ENCODE measurements at regions not wholly inside any gene's neighbourhood (a gene's known extent, or its start where the extent isn't known, plus 50 kb on each side); places are given as distances from the start of the nearest gene placed in this dataset.

DNA sequence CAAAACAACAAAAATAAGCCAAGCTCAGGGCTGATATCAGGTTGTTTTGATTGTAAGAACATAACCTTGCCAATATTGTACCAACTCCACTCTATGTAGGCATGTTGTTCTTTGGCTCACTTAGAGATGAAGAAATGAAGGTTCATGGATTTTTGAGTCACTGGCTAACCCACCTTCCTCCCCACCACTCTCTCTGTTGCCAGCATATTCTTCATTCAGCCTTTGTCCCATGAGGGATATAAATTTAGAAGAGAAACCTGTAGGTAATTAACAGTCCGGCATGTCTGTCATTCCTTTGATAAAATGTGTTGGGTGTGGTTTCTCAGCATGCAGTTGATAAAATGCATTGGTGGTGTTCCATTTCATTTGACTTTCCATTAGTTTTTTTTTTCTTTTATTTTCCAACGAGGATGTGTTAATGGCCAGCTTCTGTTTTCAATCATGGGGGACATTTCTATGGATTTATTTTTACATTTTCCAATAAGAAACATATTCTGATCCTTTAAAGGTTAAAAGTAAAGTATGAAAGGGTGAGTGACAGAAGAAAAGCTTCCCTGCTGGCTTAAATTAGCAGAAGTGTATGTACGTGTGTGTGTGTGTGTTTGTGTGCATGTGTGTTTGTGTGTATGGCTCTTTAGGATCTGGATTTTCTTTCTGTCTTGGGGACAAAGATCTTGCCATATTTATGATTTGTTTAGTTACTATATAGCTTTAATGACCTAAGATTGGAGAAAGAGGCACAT, 166.2 kb upstream of the KCNJ16 start:
- DNase-seq, result no peak

DNA sequence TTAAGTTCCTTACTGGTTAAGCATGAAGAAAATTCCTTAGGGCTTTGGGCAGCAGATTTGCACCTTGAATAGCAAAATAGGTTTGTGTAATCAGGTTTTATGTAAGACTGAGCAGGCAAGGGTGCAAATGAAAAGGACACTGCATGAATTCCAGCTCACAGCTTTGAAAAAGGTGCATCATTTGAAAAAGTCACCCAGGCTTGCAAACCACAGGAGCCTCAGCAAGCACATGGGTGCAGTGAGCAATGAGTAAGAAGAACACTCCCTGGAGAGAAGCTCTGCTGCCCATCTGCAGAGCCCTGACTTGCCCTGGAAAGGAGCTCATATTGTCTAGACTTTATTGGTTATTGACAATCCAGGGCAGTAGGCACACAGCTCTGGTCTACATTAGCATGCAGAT, 165.6 kb upstream of the KCNJ16 start:
- peak; percentile 63 for DNase-seq

DNA sequence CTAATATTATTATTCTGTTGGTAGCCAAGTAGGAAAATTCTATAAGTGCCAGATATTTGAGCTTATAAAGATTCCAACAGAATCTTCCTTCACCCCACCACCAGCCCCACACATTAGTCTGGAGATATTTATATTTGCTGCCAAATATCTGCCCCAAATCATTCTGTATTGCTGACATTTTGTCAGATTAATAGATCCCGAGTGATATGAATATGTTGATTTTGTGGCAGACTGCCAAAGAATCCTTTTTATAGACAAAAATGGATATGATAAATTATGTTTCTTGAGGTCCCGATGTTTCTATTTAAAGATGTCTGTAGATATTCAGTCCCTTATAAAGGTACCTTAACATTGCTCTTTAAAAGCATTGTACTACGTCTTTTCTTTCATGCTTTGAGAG, 162.2 kb upstream of the KCNJ16 start:
- DNase-seq, result no peak

DNA sequence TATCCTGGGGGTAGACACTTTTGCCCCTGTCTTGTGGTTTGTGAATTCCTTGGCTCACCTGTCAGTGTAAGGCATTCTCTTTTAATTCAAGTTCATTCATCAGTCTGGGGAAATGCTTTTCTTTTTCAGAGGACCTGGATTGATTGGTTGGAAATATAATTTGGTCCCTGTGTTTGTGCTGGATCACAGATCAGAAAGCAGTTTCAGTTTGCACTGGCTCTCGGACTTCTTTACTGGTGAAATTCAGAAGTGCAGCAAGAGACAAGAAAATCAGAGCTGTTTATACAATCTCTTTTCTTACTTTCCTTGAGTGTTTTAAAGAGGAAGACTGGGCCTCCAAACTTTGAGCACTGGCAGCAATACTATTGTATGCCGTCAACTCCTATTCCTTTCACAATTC, 161.8 kb upstream of the KCNJ16 start:
- DNase-seq, result no peak

GRCh38 chr17:69913616-69914015, 161.4 kb upstream of the KCNJ16 start:
- DNase-seq, result no peak

DNA sequence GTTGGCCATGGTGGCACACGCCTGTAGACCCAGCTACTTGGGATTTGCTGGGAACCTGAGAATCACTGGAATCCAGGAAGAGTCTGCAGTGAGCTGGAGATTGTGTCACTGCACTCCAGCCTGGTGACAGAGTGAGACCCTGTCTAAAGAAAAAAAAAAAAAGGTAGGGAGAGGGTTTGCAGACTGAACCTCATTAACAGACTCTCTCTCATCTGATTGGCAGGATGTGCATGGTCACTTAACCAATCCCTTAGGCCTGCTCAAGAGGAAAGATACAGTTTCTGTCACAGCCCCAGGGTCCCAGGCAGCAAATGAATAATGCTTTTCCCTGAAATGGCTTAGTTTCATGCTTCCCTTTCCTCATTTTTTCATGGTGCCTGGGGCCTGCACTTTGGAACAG, 160.5 kb upstream of the KCNJ16 start:
- no peak for DNase-seq

DNA sequence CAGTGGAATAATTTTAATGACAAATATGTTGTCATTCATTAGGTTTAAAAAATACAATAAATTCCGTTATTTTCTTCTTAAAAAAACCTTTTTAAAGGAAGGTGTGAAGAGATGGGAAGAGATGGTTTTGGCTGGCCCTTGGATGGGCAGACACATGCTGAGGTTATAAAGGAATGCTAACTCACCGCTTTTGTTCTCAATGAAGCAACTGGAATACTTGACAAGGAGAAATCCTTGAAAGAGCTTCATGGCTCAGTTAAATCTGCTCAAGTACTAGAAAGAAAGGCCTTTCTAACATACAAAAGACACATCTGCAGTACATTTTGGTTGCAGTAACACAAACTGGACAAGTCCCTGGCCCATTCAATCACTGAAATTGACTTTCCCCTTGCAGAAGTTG, 158.3 kb upstream of the KCNJ16 start:
- DNase-seq, result no peak

- DNase-seq, result no peak
Observed at GRCh38 chr17:69918164-69918563, 156.9 kb upstream of the KCNJ16 start.

GRCh38 chr17:69919789-69920188, 155.2 kb upstream of the KCNJ16 start:
- DNase-seq, result no peak

DNA sequence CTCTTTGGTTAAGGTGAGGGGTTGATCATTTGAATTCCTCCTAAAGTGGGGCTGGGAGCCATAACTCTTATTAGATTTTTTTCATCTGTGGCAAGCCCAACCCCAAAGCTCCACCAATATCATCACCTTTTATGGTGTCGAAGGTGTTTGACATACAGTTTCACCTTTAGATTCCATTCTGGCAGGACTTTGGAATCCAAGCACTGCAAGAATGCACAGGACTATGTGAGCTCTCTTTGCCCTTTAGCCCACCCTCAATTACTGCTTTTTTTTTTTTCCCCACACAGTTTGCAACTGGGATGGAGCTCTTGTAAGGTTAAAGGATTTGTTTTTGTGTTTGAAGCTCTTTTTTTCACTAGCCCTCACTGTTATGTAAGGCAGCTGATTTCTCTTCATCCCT, 154.0 kb upstream of the KCNJ16 start:
- no peak for DNase-seq

DNA sequence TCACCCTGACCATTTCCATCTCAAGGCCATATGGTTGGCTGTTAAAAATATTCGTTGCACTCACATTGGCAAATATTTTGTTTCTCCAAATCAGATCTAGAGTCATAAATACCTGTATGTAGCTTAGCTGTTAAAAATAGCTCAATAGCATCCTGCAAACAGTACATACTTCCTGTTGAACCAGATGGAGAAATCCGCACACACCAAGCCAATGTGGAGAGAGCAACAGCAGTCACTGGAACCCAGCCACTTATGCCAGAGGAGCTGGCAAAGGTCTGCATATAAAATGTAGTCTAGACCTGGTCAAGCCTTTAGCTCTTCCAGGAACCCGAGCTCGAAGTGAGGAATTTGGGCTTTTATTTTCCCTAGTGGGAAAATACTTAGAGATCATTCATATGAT, 146.4 kb upstream of the KCNJ16 start:
- DNase-seq, result no peak

GRCh38 chr17:69936996-69937395, 138.0 kb upstream of the KCNJ16 start:
- DNase-seq, result no peak

DNA sequence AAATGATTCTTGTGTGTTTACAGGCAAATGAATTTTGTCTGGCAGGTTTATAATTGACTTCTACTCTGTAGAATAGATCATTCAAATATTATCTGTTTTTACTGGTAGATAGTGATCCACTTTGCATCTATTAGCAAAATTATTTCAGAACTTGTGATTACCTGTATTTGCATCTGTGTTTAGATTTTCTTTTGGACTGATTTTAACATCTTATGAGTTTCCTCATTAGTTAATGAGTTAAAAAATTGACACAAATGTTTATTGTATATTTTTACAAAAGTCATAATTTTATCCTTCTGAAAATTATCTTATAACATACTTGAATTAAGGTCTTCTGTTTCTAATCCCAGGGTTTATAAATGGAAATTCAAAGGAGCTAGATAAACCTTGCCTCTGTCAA, 132.0 kb upstream of the KCNJ16 start:
- DNase-seq, result no peak

- DNase-seq, result no peak
Observed at GRCh38 chr17:69944406-69944805, 130.6 kb upstream of the KCNJ16 start.

- no peak for DNase-seq
Observed at GRCh38 chr17:69945698-69946185, 129.3 kb upstream of the KCNJ16 start.

DNA sequence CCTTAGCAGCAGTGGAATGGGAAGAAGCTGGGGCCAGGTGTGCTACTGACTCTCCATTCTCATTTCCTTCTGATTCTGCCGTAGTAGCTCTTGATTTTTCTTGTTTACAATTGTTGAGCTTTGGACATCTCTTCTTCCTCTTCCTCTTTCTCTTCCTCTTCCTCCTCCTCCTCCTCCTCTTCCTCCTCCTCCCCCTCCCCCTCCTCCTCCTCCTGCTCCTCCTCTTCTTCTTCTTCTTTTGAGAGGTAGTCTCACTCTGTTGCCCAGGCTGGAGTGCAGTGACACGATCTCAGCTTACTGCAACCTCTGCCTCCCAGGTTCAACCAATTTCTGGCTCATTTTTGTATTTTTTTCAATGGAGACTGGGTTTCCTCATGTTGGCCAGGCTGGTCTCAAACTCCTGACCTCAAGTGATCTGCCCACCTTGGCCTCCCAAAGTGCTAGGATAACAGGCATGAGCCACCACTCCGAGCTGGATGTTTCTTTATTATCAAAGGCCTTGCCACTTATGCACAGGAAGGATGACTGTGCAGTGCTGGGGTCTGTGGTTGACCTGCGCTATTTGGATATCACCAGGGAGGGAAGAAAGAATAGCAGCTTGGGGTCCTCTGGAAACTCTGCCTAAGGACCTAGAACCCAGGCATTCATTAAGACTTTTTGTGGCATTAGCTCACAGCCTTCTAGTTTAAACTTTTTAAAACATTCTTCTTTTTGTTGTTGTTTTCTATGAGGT, 127.8 kb upstream of the KCNJ16 start:
- no peak for DNase-seq

- DNase-seq, result no peak
Observed at GRCh38 chr17:69948406-69948805, 126.6 kb upstream of the KCNJ16 start.

GRCh38 chr17:69949496-69949895, 125.5 kb upstream of the KCNJ16 start:
- no peak for DNase-seq

DNA sequence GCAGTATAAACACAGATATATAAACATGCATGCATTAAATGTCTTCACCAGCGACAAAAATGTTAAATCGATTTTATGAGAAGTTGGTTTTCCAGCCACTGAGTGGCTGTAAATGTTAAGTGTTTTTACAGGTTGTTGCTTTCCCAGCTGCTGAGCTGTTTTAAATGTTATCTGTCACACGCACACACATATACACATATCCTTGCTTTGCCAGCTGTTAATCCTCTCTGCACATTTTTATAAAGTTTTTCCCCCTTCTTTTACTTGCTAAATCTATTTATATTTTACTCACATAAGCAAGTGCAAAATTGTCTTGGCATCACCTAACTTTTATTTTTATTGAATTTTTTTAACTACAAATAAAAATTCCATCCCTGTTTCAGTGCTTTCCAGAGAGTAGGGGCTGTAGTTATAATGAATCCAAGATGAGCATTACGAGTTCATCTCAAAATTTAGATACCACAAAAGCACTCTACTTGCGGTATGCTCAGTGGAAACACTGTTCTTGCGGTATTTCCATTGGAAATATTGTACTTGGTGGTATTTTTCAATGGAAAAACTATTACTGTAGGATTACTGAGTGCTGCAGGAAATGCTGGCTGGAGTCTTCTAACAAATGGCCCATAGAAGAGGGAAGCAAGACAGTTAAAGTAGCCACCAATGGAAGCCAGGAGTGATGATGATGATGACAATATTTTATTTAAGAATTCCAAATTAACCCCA, 124.9 kb upstream of the KCNJ16 start:
- no peak for DNase-seq

DNA sequence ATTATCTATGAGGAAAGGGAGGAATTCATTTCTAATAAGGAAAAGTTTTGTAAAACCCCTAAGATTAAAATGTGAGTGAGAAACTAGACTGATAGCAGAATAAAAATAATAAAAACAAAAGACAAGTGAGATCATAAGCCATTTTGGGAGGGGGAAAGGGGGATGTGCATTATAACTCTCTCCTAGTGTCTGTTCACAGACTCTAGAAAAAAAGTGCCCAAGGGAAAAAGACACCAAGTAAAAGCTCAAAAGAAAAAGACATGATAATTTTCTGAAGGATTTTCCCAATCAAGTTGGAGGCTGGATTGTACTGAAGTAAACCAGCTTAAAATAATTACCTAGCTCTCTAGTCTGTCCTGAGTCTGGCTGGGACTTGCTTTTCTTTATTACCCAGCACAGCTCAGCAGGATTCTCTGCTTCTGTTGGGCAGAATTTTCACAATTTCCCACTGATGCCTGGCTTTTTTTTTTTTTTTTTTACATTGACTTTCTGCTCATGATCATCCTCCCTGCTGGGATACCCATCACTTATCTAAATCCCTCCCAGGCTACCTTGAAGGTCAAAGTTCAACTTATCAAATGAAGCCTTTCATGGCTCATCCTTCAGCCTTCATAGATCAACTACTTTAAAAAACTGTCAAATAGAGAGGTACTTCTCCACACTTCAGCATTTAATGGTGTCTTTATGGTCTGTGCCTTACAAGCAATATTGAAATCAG, 124.2 kb upstream of the KCNJ16 start:
- no peak for DNase-seq

DNA sequence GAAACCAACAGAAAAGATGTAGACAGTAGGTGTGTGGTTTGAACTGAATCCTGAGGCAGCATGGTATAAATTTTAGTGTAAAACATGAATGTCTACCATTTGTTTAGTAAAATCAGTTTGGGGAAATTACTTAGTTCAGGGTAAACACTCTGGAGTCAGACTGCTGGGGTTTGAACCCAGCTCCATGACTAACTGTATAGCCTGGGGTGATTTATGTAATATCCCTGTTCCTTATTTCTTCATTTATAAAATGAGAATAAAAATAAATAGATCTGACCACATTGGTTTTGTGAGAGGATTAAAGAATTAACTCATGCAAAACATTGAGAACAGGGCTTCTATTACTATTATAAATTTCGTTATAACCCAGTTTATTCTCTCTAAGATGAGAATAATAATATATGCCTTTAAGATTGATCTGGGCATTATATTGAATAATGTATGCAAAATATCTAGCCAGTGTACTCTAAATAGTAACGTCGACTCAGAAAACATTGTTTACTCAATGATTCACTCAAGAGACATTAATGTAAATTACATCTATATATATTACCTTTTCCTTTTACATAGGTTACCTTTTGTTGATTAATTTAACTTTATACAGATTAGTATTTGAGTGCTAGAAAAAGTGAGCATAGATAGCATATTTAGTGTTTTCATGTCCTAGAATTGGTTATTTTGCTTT, 120.6 kb upstream of the KCNJ16 start:
- DNase-seq, result no peak

GRCh38 chr17:69958063-69958462, 117.0 kb upstream of the KCNJ16 start:
- no peak for DNase-seq

DNA sequence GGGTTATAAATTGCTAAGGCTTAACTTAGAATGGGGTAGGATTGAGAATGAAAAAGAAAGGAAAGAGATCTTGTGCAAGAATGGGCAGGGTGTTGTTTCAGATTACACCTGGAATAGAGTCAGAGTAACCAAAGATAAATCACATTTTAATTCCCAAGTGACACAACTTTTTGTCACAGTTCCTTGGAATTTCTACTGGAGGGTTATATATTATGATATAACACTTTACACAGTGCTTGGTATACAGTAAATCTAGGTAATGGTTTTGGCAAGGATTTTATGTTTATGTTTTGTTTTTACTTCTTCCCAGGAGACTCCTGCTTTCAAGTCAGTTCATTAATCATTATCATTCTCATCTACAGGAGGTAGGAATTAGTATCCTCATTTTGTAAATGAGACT, 115.7 kb upstream of the KCNJ16 start:
- no peak for DNase-seq

Measured in kidney glomerular epithelial cell (primary cell).